KMS-11 (cell line): ENCODE measurements at regions not wholly inside any gene's neighbourhood (a gene's known extent, or its start where the extent isn't known, plus 50 kb on each side); places are given as distances from the start of the nearest gene placed in this dataset.
"Not testable (repeated sequence)": the region's sequence is repeated elsewhere in the genome, so short reads cannot be mapped to it uniquely, and the experiment has no call there.

Experiments
- H2AFZ ChIP-seq: fragments of 200-600 bp; sonication (generic); 2 replicates; pipeline ENCODE4 v1.6.1; 2016; ENCODE audit warnings: antibody characterized with exemption, mixed run types, low read depth
- H3K27ac ChIP-seq: fragments of 200-600 bp; sonication (generic); 2 replicates; pipeline ENCODE4 v1.6.1; 2016; ENCODE audit warnings: mild to moderate bottlenecking, mixed run types
- H3K27me3 ChIP-seq: fragments of 200-600 bp; sonication (generic); 2 replicates; pipeline ENCODE4 v1.6.1; 2017; ENCODE audit warnings: mild to moderate bottlenecking, low read depth, mixed run types, moderate library complexity; ENCODE audit not compliant: insufficient read depth
- H3K36me3 ChIP-seq: fragments of 200-600 bp; sonication (generic); 2 replicates; pipeline ENCODE4 v1.6.1; 2017; ENCODE audit warnings: mild to moderate bottlenecking, mixed run types; ENCODE audit not compliant: insufficient read depth
- H3K4me1 ChIP-seq: fragments of 200-600 bp; sonication (generic); 2 replicates; pipeline ENCODE4 v1.6.1; 2016; ENCODE audit warnings: mild to moderate bottlenecking, low read depth, mixed run types; ENCODE audit not compliant: poor library complexity, severe bottlenecking
- H3K4me2 ChIP-seq: fragments of 200-600 bp; sonication (generic); 2 replicates; pipeline ENCODE4 v1.7.0; 2016; ENCODE audit warnings: mild to moderate bottlenecking, mixed run types
- H3K4me3 ChIP-seq: fragments of 200-600 bp; sonication (generic); IDR thresholded peaks from 2 replicates; pipeline ENCODE4 v1.6.1; 2017; ENCODE audit warnings: low read depth, low read length, mixed read lengths; ENCODE audit not compliant: insufficient read depth
- H3K79me2 ChIP-seq: fragments of 200-600 bp; sonication (generic); 2 replicates; pipeline ENCODE4 v1.6.1; 2016; ENCODE audit warnings: low read depth, mixed run types; ENCODE audit not compliant: insufficient read depth
- H3K9ac ChIP-seq: fragments of 200-600 bp; sonication (generic); 2 replicates; pipeline ENCODE4 v1.6.1; 2016; ENCODE audit warnings: mild to moderate bottlenecking, mixed run types
- H4K20me1 ChIP-seq: fragments of 200-600 bp; sonication (generic); 2 replicates; pipeline ENCODE4 v1.6.1; 2016; ENCODE audit warnings: mild to moderate bottlenecking, mixed run types; ENCODE audit not compliant: insufficient read depth
- CTCF ChIP-seq: fragments of 200-600 bp; sonication (generic); conservative IDR thresholded peaks from 2 replicates; pipeline ENCODE4 v1.6.1; 2017; ENCODE audit warnings: low read depth, mild to moderate bottlenecking, antibody characterized with exemption, low read length, moderate library complexity, mixed read lengths

- H3K36me3 ChIP-seq, result no peaks in the 10 kb centered on the region
- H3K9ac ChIP-seq, result no peak overlapping the region
- no peaks in the 10 kb centered on the region for H3K79me2 ChIP-seq
- TF ChIP-seq CTCF, result no peak
- no peak overlapping the region for H3K4me2 ChIP-seq
- no peak overlapping the region for H3K4me3 ChIP-seq
- H4K20me1 ChIP-seq, result no peaks in the 10 kb centered on the region
- no peaks in the 10 kb centered on the region for H3K27me3 ChIP-seq
- peaks cover 15% of the 10 kb centered on the region for H3K4me1 ChIP-seq
- no peak overlapping the region for H3K27ac ChIP-seq
- H2AFZ ChIP-seq, result no peak overlapping the region
These were observed 470.2 kb downstream of the FBXO15 start for GRCh38 chr18:73677450-73677849.

GRCh38 chr18:73674125-73674865 lies 473.3 kb downstream of the FBXO15 start:
- Histone ChIP-seq H3K27ac (no peak overlapping the region), H3K36me3 (no peaks in the 10 kb centered on the region), H3K9ac (no peak overlapping the region), H4K20me1 (no peaks in the 10 kb centered on the region), H3K4me1 (peaks cover 23% of the 10 kb centered on the region), H3K27me3 (no peaks in the 10 kb centered on the region), H2AFZ (no peak overlapping the region), H3K4me2 (no peak overlapping the region), H3K79me2 (no peaks in the 10 kb centered on the region), H3K4me3 (no peak overlapping the region)
- no peak for TF ChIP-seq CTCF

GRCh38 chr18:73671480-73671879 lies 476.2 kb downstream of the FBXO15 start:
- not testable (repeated sequence) for H3K27me3 ChIP-seq, H4K20me1 ChIP-seq, H3K27ac ChIP-seq, H3K79me2 ChIP-seq, H3K9ac ChIP-seq, H3K4me3 ChIP-seq, H3K36me3 ChIP-seq, H3K4me2 ChIP-seq, H2AFZ ChIP-seq
- H3K4me1 ChIP-seq, result peaks cover 23% of the 10 kb centered on the region

- Histone ChIP-seq H3K4me1 (peaks cover 23% of the 10 kb centered on the region), H2AFZ (no peak overlapping the region), H3K9ac (no peak overlapping the region), H4K20me1 (no peaks in the 10 kb centered on the region), H3K27me3 (no peaks in the 10 kb centered on the region), H3K79me2 (no peaks in the 10 kb centered on the region), H3K27ac (no peak overlapping the region; the same call in 1 of the 2 replicates), H3K4me2 (peak overlapping the region; percentile 43), H3K4me3 (no peak overlapping the region), H3K36me3 (no peaks in the 10 kb centered on the region)
- TF ChIP-seq CTCF, result no peak
These were observed 477.1 kb downstream of the FBXO15 start for GRCh38 chr18:73670524-73670923.

- peak overlapping the region; percentile 43 for H3K4me2 ChIP-seq
- H3K9ac ChIP-seq, result no peak overlapping the region
- H3K27ac ChIP-seq, result no peak overlapping the region; the same call in 1 of the 2 replicates
- H2AFZ ChIP-seq, result no peak overlapping the region
- peaks cover 23% of the 10 kb centered on the region for H3K4me1 ChIP-seq
- no peaks in the 10 kb centered on the region for H3K27me3 ChIP-seq
- no peaks in the 10 kb centered on the region for H3K79me2 ChIP-seq
- no peaks in the 10 kb centered on the region for H4K20me1 ChIP-seq
- H3K36me3 ChIP-seq, result no peaks in the 10 kb centered on the region
- TF ChIP-seq CTCF, result no peak
- H3K4me3 ChIP-seq, result no peak overlapping the region
These were observed 477.6 kb downstream of the FBXO15 start for GRCh38 chr18:73670039-73670438.
